NOMO-1 (cell line): ENCODE measurements at regions not wholly inside any gene's neighbourhood (a gene's known extent, or its start where the extent isn't known, plus 50 kb on each side); places are given as distances from the start of the nearest gene placed in this dataset.

Experiments used
- DNase-seq, 2 experiments: peaks; one replicate each; lab custom pipeline; 2025; ENCODE audit not compliant: unreplicated experiment in 2 of 2; lab: John Stamatoyannopoulos, UW

DNA sequence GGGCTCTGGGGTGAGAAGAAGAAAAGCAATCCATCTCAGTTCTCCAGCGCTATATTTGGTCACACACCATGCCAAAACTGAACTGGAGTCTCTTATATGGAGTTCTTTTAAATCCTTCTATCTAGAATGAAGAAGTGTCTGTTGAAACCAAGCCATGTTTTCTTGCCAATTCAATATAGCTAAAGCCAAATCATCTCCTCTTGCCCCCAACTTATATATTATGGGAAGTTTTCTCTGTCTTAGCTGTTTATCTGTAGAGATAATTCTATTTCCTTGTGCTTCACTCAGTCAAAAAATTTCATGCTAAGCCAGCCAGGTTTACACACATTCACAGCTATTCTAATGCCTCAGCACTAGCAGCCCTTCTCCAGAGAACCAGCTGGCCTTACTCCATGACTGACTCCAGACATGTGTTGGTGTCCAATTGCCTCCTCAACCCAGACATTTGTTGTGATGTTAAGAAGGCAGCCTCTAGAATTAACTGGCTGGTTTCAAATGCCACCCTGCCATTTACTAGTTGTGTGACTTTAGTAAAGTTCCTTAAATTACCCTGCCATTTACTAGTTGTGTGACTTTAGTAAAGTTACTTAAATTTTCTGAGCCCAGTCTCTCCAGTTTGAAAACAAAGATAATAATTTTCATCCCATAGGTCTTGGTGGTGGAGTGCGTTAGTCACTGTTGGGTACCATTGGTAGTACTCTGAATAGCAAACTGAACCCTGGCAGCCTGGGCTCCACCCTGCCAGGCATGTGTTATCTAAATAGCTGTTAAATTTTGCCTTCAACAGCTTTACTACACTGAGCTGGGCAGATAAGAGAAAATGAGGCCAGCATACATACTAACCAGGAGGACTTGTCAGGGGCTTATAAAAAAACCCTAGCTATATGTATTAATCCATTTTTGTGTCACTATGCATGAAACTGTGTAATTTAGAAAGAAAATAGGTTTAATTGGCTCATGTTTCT lies 525.1 kb downstream of the LMO7 start:
- DNase-seq, result no peak

DNA sequence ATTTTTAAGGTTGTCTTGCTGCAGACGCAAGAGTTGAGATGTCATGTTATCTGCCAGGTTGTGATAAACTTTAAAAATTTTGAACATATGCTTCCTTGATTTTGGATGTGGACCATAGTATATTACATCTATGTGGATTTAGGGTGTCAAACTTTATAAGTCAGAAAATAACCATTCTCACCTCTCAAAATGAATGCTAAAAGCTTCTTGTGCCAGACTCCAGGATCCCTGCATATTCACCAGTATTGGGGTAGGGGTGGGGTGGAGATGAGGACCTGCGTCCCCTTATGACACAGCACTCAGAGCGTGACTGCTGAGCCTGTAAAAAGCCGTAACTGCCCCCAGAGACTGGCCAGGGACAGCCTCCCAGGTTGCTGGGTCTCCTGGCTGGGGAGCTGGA lies 524.4 kb downstream of the LMO7 start:
- no peak for DNase-seq

- DNase-seq, result no peak
These were observed 521.8 kb downstream of the LMO7 start for GRCh38 chr13:76157926-76158325.

GRCh38 chr13:76153239-76153638 lies 517.1 kb downstream of the LMO7 start:
- no peak for DNase-seq

DNA sequence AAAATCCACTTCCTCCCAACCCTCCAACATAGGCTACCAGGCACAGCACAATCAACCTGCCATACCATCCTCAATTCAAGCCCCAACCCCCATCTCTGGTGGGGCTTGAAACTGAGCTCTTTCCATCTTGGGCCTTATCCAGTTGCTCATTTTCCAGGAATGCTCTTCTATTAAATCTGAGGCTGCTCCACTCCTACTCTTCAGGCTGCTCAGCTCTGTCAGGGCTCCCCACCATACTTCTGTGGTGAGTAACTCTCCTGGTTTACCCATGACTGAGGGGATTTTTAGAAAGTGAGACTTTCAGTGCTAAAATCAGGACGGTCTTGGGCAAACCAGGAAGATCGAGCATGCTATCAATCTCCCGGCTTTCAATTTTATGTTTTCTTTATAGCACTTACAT lies 512.8 kb downstream of the LMO7 start:
- no peak for DNase-seq

- DNase-seq, result no peak
These were observed 512.2 kb downstream of the LMO7 start for GRCh38 chr13:76148374-76148773.

DNA sequence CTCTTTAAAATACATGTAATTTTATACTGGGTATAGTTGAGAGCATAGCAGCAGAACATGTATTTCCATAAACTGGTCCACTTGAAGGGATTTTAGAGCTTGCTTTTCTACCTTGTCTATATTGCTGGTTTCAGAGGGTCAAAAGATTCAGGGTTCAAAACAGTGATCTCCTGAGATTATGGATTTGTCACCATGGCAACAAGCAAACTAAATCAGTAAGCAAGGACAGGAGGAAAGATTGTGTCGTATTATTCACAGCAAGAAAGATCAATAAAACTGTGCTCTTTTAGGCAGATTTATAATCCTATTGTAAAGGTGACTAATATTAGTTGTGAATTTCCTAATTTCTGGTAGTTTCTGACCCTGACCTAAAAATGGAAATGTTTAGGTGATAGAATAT lies 496.4 kb downstream of the LMO7 start:
- DNase-seq, result no peak

- DNase-seq, result no peak
These were observed 495.4 kb downstream of the LMO7 start for GRCh38 chr13:76131551-76131950.

- no peak for DNase-seq
These were observed 493.3 kb downstream of the LMO7 start for GRCh38 chr13:76129305-76130000.

DNA sequence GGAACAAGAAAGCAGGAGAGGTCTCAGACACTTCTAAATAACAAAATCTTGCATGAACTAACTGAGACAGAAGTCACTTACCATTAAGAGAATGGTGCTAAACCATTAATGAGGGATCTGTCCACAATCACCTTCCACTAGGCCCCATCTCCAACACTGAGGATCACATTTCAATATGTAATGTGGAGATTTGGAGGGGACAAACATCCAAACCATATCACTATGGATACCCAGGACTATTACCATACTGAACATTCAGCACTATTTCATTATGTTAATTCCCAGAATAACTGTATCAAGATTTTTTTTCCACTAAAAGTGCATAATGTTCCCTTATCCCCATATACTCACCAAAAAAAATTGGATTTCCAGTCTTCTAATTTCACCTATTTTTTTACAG lies 491.8 kb downstream of the LMO7 start:
- DNase-seq, result no peak

- DNase-seq, result no peak
These were observed 487.4 kb downstream of the LMO7 start for GRCh38 chr13:76123548-76123947.

DNA sequence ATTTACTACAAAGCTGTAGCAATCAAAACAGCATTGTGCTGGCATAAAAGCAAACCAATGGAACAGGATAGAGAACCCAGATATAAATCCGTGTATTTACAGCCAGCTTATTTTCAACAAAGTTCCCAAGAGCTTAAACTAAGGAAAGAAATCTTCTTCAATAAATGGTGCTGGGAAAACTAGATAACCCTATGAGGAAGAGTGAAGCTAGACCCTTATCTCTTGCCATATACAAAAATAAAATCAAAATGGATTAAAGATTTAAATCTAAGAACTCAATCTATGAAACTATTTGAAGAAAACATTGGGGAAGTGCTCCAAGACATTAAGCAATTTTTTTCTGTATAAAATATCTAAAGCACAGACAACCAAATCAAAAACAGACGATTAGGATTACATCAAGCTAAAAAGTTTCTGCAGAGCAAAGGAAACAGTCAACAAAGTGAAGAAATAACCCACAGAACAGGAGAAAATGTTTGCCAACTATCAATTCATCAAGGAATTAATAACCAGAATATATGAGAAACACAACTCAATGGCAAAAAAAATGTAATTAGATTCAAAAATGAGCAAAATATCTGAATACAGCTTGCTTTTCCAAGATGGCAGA lies 480.7 kb downstream of the LMO7 start:
- no peak for DNase-seq

DNA sequence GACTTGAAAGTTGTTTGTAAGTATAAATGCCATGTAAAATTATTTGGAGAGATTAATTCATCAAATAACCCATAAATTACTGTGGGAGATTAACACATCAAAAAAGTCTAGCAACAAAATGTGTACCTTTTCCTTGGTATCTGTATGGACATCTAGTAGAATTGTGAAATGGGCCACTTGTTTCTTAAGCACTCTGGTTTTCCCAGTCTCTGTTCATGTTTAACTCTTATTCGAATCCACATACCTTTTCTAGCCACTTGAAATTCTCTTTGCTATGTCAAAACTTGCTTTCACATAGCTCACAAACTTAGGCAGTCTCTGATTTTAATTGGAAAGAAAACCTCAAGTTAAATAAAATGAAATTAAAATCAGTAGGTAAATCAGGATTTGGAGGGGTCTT lies 470.6 kb downstream of the LMO7 start:
- DNase-seq, result no peak

GRCh38 chr13:76094645-76095044 lies 458.5 kb downstream of the LMO7 start:
- DNase-seq, result no peak

DNA sequence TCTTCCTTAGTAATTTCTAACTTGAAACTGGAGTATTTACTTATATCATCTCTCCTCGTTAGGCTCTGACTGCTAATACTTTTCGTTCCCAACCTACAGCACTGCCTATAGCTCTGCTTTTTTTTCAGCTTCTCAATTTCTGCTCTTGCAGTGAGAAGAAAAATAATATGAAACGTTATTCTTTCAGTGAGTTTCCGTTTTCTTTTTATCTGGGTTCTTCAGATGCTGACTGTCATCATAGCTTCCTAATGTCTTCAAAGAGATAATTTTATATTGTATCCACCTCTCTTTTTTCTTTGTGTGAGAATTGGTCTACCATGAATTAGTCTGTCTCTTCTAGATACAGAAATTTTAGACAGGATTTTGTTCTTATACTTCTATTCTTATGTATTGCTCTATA lies 454.9 kb downstream of the LMO7 start:
- no peak for DNase-seq

- no peak for DNase-seq
These were observed 450.6 kb downstream of the LMO7 start for GRCh38 chr13:76086729-76087128.

DNA sequence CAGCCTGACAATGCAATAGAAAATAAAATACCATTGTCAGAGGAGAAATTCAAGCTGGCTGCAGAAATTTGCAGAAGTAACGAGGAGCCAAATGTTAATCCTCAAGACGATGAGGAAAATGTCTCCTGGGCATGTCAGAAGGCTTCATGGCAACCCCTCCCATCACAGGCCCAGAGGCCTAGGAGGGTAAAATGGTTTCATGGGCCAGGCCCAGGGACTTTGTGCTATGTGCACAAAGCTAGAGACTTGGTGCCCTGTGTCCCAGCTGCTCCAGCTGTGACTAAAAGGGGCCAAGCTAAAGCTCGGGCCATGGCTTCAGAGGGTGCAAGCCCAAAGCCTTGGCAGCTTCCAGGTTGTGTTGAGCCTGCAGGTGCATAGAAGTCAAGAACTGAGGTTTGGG lies 431.7 kb downstream of the LMO7 start:
- DNase-seq, result no peak

DNA sequence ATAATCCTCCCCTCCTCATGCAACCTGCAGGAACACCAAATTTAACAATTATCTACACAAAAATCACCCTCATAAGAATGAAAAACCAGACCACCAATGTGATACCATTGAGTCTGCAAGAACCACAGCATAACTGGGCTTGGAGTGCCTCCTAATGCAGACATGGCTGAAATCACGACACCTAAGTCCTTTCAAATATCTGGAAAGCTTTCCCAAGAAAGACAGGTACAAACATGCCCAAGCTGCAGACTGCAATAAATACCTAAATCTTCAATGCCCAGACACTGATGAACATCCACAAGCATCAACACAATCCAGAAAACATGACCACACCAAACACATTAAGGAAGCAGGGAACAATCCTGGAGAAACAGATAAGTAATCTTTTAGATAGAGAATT lies 417.1 kb downstream of the LMO7 start:
- no peak for DNase-seq

GRCh38 chr13:76049376-76049746 lies 413.2 kb downstream of the LMO7 start:
- DNase-seq, result no peak

GRCh38 chr13:76048675-76049375 lies 412.7 kb downstream of the LMO7 start:
- DNase-seq, result no peak

GRCh38 chr13:76048131-76048530 lies 412.0 kb downstream of the LMO7 start:
- DNase-seq, result no peak
